Right lobe of liver (tissue), 4 donors: ENCODE measurements at regions not wholly inside any gene's neighbourhood (a gene's known extent, or its start where the extent isn't known, plus 50 kb on each side); places are given as distances from the start of the nearest gene placed in this dataset.

ENCODE experiments used
- CTCF ChIP-seq, 4 donors: fragments of 200-600 bp in 3 of 4; fragments of 450-650 bp in 1 of 4; IDR thresholded peaks; one replicate each; pipeline versions ENCODE4 v1.5.1 to v1.8.0; 2016 to 2022; ENCODE audit warnings: antibody characterized with exemption in 4 of 4, mild to moderate bottlenecking in 2 of 4
- POLR2A ChIP-seq: fragments of 450-650 bp; IDR thresholded peaks from one replicate; pipeline ENCODE4 v1.6.1; 2017; ENCODE audit warnings: antibody characterized with exemption, mild to moderate bottlenecking
- donor health status: DM: no; HTN: no; CAD: no.
- donor health status: DM: no; HTN: no; CAD: no.
- donor health status: DM: no; HTN: yes; CAD: no.

- TF ChIP-seq CTCF (IDR thresholded peaks at IDR 0.05) = no peak
- TF ChIP-seq POLR2A = no peak
These were observed 509.1 kb downstream of the RSL24D1 start for GRCh38 chr15:54687628-54688027.
